Left ventricle myocardium superior (tissue), 1 donor: ENCODE measurements at regions not wholly inside any gene's neighbourhood (a gene's known extent, or its start where the extent isn't known, plus 50 kb on each side); places are given as distances from the start of the nearest gene placed in this dataset.
"Not testable (repeated sequence)": the region's sequence is repeated elsewhere in the genome, so short reads cannot be mapped to it uniquely, and the experiment has no call there.

Source experiments
- ATAC-seq: fragments of 200-7000 bp; cut with Tn5 transposase; one replicate; pipeline ENCODE4 v1.9.1; 2020; ENCODE audit warnings: mild to moderate bottlenecking, moderate library complexity
- DNase-seq: peaks from one replicate; pipeline ENCODE4 v3.0.0-alpha.2; 2020
- intact Hi-C: fragments of 100-400 bp; cut with micrococcal nuclease; formaldehyde crosslinking; loops from one replicate; pipeline ENCODE4 v1.11.0; 2022
- donor health status: DM: no; HTN: yes; CAD: no; lungs with severe emphysema.

- DNase-seq (no peak), ATAC-seq (no peak)
- intact Hi-C loops = no loop called here
These were observed 1549.3 kb upstream of the ADGRL3 start for GRCh38 chr4:59650861-59651260.

- intact Hi-C loops = no loop called here
- DNase-seq (no peak), ATAC-seq (no peak)
These were observed 1544.1 kb upstream of the ADGRL3 start for GRCh38 chr4:59655996-59656395.

- ATAC-seq (no peak), DNase-seq (no peak)
- intact Hi-C loops = no loop called here
These were observed 1535.4 kb upstream of the ADGRL3 start for GRCh38 chr4:59664771-59665170.

GRCh38 chr4:59666645-59667044, 1533.5 kb upstream of the ADGRL3 start:
- no peak for DNase-seq
- no peak for ATAC-seq
- intact Hi-C loops = no loop called here

- intact Hi-C loops = no loop called here
- ATAC-seq = no peak
- DNase-seq = no peak
These were observed 1529.1 kb upstream of the ADGRL3 start for GRCh38 chr4:59671037-59671436.

- intact Hi-C loops = no loop called here
- ATAC-seq = no peak
- DNase-seq = no peak
These were observed 1523.7 kb upstream of the ADGRL3 start for GRCh38 chr4:59676389-59676788.

- intact Hi-C loops, ATAC-seq, DNase-seq: not testable (repeated sequence)
These were observed 1523.1 kb upstream of the ADGRL3 start for GRCh38 chr4:59676992-59677391.

GRCh38 chr4:59685626-59686025, 1514.5 kb upstream of the ADGRL3 start:
- ATAC-seq (no peak), DNase-seq (no peak)
- intact Hi-C loops = no loop called here

GRCh38 chr4:59689149-59689548, 1511.0 kb upstream of the ADGRL3 start:
- DNase-seq (no peak), ATAC-seq (no peak)
- intact Hi-C loops = no loop called here

GRCh38 chr4:59695355-59696053, 1504.6 kb upstream of the ADGRL3 start:
- ATAC-seq (no peak), DNase-seq (no peak)
- intact Hi-C loops = no loop called here

GRCh38 chr4:59698041-59698440, 1502.1 kb upstream of the ADGRL3 start:
- ATAC-seq (no peak), DNase-seq (no peak)
- intact Hi-C loops = no loop called here

GRCh38 chr4:59700651-59701050, 1499.5 kb upstream of the ADGRL3 start:
- intact Hi-C loops = no loop called here

GRCh38 chr4:59704616-59705015, 1495.5 kb upstream of the ADGRL3 start:
- no peak for ATAC-seq
- intact Hi-C loops = no loop called here
- DNase-seq = no peak

More at GRCh38 chr4:59700651-59701050, 1499.5 kb upstream of the ADGRL3 start:
- ATAC-seq = no peak
- DNase-seq = no peak

- no peak for DNase-seq
- no peak for ATAC-seq
- intact Hi-C loops = no loop called here
These were observed 1487.7 kb upstream of the ADGRL3 start for GRCh38 chr4:59712470-59712869.

- intact Hi-C loops, DNase-seq, ATAC-seq: not testable (repeated sequence)
These were observed 1475.8 kb upstream of the ADGRL3 start for GRCh38 chr4:59724286-59724685.

GRCh38 chr4:59727745-59728144, 1472.4 kb upstream of the ADGRL3 start:
- intact Hi-C loops = no loop called here
- ATAC-seq = no peak
- no peak for DNase-seq

GRCh38 chr4:59728496-59728895, 1471.6 kb upstream of the ADGRL3 start:
- intact Hi-C loops = no loop called here
- ATAC-seq (no peak), DNase-seq (no peak)

GRCh38 chr4:59729321-59729720, 1470.8 kb upstream of the ADGRL3 start:
- intact Hi-C loops = no loop called here
- no peak for DNase-seq
- ATAC-seq = no peak

GRCh38 chr4:59748433-59748832, 1451.7 kb upstream of the ADGRL3 start:
- intact Hi-C loops = no loop called here
- no peak for DNase-seq
- ATAC-seq = no peak

- no peak for ATAC-seq
- intact Hi-C loops = no loop called here
- DNase-seq = no peak
These were observed 1440.9 kb upstream of the ADGRL3 start for GRCh38 chr4:59759082-59759825.

- no peak for ATAC-seq
- intact Hi-C loops = no loop called here
- no peak for DNase-seq
These were observed 1437.8 kb upstream of the ADGRL3 start for GRCh38 chr4:59762344-59762743.
